M059J (cell line): ENCODE measurements at regions not wholly inside any gene's neighbourhood (a gene's known extent, or its start where the extent isn't known, plus 50 kb on each side); places are given as distances from the start of the nearest gene placed in this dataset.

Experiments
- DNase-seq: peaks from one replicate; pipeline ENCODE4 v3.0.0-alpha.2; 2012; ENCODE audit warnings: low read depth

DNA sequence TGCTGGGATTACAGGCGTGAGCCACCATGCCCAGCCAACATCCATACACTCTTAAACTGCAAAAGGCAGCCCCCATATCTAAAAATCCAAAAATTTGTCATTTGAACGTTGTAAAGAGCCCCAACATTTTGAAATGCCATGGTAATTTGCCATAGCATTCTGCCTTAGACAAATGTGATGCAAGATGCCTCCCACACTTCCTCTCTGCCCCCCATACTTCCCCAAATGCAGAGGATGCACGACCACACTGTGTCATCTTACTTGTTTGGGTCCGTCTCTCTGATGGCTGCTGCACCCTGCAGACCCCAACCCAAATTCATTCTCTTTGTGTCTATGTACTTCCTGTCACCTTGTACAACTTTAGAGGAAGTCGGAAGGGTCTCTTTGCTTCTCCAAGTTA is 1125.6 kb upstream of the AUTS2 start:
- no peak for DNase-seq

DNA sequence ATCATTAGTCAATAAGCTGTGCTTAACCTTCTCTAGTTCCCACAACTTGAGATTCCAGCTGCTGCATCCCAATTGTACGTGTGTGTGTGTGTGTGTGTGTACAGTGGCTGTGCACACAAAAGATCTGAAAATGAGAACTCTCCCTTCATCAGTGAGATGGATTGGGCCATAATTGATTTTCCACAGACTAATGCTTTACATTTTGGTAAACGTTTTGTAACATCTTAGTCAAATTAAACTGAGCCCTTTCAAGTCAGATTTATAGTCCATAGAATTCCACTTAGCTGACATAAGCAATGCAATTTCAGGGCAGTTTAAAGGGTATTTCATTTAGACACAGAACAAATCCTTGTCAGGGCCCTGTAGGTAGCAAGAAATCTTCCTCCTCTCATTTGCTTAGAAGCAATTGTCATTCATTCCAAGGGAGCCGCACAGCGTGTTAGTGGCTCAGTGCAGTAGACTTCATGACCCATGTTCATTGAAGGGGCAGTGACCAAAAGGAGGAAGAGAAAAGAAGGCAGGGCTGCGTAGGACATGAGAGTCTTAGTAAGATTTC is 1123.5 kb upstream of the AUTS2 start:
- no peak for DNase-seq

DNA sequence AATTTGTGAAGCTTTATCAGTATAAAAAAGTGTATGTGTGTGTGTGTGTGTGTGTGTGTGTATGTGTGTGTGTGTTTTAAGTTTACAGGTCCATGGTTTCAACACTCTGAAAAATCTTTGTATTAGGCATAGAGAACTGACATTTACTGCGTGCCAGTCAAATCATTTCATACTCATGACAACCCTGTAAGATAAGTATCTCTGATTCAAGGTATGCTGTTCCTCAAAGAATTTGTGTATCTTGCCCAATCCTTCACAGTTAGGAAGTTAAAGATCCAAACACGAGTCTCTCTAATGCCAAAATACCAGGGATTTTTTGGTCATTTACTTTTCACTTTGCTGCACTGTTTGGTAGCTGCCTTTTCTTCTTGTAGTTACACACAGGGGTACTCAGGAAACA is 1121.3 kb upstream of the AUTS2 start:
- DNase-seq, result peak; percentile 56

DNA sequence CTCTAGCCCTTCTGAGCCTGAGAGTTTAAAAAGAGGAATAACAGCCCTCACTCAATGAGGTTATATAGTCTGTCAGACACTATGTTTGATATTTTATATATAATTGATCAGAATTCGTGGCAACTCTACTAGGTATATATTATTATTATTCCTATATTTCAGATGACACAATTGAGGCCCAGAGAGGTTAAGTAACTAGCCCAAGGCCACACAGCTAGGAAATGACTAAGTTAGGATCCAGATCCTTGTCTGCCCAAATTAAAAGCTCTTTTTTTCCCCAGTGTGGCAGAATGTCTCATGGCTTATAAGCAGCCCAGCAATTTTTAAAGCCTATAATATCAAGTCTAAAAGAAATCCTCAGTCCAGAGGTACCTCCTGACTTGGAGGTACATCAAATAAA is 1119.9 kb upstream of the AUTS2 start:
- no peak for DNase-seq

DNA sequence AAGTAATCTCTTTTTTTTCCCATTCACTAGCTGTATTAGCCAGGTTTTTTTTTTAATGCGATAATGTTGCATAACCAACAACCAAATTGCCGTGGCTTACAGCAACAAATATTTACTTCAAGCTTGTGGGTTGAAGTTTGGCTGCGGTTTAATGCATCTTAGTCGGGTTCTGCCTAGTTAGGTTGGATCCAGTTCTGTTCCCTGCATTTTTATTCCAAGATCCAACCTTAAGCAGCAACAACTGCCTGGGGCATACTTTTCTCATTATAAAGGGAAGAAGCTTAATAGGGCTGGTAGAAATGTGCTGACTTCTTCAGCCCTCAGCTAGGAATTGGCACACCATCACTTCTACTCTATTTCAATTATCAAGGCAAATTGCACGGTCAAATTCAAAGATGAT is 1115.5 kb upstream of the AUTS2 start:
- DNase-seq, result peak; percentile 65

DNA sequence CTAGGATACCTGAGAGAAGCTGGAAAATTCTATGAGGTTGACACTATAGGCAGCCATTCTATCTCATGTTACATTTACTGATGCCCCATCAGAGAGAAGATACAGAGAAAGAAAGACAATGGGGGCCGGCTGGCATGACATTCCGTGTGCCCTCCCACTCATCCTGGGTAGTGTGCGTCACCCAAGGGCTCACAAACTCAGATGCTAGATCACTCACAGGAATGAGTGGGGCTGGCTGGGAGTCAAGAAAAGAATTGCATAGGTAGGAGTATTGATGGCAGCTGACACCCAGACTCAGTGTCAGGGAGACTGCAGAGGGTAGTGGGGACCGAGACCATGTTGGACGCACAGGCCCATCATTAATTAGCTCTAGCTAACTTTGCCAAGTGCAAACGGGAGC is 1113.5 kb upstream of the AUTS2 start:
- no peak for DNase-seq

DNA sequence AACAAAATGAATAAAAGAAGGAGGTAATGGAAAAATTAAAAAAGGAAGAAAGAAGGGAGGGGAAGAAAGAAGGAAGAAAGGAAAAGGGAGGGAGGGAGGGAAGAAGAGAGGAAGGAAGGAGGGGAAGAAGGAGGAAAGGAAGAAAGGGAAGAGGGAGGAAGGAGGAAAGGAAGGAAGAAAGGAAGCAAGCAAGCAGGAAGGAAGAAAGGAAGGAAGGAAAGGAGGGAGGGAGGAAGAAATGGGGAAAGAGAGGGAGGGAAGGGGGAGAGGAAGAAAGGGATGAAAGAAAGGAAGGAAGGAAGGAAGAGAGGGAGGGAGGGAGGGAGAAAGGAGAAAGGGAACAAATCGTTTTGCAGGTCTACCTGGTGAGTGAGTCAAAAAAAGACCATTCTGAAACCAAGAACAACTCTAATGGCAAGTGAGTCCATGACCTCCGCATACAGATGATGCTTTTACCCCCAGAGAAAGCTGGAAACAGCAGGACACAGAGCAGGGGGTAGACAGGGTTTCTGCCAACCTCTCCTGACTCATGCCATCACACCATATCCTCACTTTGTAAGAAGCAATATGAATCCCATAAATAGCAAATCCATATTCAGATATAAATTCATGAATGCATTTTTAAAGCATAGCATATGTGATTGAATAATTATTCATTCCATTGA is 1112.9 kb upstream of the AUTS2 start:
- peak; percentile 59 for DNase-seq

DNA sequence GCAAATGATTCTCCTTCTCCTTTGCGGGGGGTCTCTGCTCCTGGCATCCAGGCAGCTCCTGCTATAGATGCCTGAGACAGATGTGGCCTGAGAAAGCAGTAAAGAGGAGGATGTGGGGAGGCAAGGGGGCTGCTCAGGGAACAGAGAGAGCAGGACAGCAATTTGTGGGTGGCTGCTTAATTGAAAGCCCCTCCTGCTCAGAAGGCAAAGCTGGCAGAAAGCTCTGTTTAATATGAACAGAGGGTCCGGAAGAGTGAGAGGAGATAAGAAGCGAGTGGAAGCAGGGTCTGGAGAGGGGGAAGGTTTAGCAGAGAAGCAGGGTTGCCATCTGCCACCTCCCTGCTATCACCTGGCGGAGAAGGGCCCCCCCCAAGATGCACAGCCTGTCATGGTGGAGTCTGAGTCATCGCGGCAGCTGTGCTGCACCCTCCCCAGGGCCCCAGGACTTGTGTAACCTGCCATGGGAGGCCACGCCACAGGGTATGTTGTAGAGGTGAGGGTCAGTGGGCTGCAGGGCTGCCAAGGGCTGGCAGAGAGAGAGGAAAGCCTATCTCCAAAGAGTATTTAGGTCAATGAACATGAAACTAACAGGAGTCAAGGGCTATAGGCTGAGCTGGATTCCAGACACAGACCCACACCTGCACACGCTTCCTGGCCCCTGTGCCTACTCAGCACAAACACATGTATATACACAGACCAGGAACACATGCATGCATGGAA is 1109.8 kb upstream of the AUTS2 start:
- DNase-seq, result no peak

DNA sequence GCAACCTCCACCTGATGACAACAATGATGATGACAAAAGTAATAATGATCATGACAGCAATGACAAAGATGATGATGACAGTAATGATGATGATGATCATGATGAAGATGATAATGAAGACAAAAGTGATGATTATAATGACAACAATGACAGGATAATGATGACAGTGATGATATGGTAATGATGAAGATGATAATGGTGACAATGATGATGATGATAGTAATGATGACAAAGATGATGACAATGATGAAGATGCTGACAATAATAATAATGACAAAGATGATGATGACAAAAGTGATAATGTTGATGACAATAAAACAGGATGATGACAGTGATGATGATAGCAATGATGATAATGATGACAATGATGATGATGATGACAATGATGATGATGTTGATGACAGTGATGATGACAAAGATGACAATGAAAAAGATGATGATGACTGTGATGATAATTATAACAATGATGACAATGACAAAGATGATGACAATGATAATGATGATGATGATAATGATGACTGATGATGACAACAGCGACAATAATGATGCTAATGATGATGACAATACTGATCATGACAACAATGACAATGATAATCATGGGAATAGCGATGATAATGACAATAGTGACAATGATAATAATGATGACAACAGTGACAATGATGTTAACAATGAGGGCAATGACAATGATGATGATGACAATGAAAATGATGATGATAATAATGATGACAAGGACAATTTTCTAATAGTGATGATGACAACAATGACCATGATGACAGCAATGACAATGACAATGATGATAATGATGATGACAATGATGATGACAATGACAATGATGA is 1106.5 kb upstream of the AUTS2 start:
- DNase-seq, result no peak

DNA sequence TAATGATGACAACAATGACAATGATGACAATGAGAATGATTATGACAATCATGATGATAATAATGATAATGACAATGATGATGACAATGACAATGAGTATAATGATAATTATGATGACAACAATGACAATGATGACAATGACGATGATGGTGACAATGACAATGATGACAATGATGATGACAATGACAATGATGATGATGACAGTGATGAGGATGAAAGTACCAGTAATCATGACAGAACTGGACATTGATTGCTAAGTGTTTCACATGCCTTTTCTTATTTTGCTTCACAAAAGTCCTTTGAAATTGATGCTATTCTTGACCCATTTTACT is 1106.0 kb upstream of the AUTS2 start:
- DNase-seq, result no peak

DNA sequence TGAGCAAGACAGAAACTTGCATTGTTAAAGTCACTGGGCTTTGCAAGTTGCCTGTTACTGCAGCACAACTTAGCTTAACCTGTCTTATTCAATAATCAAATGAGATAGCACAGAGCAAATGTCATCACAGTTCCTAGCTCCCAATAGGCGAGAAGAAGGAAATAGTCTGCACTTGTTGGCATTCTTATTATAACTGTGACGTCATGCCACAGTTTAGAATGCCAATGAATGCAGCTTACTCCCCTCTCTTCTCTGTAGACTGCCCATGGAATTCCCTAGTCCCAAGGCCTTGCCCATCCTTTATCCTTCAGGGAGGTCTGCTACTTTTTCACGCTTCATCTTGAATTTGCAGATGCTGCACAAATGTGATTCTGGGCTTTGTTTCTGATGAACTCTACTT is 1094.9 kb upstream of the AUTS2 start:
- no peak for DNase-seq

DNA sequence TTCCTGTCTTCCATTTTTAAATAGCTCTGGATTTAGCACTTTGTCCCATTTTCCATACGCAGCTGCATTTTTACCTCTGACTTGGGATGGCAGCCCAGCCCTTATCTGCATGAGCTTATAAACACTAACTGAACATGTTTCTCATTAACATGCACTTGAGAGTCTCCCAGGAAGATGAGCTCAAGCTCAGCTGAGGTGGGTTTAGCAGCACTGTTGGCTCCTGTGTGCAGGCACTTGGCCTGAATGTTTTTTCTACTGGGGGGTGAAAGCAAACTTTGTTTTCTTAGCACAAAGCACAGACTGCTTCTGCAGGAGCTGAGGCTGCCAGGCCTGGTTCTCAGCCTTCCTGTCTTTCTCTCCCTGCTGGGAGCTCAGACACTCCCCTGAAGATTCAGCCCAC is 1093.6 kb upstream of the AUTS2 start:
- DNase-seq, result no peak

DNA sequence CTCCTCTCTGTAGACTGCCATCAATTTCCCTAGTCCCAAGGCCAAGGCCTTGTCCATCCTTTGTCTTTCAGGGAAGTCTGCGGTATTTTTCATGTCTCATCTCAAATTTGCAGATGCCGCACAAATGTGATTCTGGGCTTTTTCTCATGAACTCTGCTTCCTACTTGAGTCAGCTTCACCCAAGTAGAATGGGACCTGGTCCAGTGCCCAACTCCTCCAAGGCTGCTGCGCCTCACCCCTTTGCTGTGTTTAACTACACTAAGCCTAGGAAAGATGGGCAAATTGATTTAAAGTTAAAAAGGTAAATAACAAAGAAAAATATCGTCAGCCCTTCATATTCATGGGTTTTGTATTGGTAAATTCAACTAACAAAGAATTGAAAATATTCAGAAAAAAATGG is 1092.6 kb upstream of the AUTS2 start:
- peak; percentile 27 for DNase-seq

DNA sequence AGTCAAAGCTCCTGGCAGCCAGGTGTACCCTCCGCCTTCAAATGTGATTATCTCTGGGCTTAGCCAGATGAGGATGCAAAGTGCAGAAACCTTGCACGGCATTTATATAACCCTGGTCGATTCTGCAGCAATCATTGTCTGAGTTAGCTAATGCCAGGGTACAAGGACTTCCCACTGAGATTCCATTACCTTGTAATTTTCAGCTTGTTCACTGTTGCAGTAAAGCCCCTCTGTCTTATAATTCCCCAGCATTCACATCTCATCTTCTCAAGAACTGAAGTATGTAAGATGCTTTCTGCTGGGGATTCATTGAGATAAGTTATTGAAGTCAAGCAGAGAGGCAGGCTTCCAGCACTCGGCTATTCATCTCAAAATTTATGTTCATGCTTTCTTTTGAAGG is 1090.6 kb upstream of the AUTS2 start:
- no peak for DNase-seq

DNA sequence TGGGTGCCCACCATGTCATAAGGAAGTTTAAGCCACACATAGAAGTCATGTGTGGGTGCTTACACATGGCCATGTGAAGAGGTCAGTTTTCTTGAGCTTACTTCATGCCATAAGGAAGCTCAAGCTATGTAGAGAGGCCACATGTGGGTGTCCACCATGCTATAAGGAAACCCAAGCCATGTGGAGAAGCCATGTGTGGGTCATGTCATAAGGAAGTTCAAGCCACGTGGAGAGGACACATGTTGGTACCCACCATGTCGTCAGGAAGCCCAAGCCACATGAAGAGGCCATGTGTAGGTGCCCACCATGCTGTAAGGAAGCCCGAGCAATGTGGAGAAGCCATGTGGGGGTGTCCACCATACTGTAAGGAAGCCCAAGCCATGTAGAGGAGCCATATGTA is 1089.2 kb upstream of the AUTS2 start:
- DNase-seq, result no peak

DNA sequence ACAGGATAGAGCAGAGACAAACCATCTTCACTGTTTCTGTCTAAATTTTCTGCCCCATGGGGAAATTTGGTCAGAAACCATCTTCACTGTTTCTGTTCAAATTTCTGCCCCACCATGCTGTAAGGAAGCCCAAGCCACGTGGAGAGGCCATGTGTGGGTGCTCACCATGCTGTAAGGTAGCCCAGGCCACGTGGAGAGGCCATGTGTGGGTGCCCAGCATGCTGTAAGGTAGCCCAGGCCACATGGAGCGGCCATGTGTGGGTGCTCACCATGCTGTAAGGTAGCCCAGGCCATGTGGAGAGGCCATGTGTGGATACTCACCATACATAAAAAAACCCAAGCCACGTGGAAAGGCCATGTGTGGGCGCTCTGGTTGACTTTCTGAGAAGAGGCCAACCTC is 1088.7 kb upstream of the AUTS2 start:
- peak; percentile 23 for DNase-seq

DNA sequence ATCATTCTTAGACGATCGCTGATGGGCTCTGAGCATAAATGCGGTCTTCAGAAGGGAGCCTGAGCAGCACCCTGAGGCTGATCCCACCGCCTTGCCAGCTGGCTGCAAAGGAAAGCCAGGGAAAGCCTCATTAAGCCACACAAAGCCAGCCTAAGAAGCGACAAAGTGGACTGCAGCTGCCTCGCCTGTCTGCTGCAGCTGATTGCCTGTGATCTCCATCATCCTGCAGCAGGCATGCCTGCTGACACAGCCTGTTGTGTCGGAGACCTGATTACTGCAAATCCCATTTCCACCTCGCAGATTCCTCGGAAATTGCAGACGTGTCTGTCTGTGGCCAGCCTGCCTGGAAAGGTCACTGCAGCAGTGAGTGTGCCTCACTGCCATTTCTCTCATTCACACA is 1087.0 kb upstream of the AUTS2 start:
- peak; percentile 32 for DNase-seq

DNA sequence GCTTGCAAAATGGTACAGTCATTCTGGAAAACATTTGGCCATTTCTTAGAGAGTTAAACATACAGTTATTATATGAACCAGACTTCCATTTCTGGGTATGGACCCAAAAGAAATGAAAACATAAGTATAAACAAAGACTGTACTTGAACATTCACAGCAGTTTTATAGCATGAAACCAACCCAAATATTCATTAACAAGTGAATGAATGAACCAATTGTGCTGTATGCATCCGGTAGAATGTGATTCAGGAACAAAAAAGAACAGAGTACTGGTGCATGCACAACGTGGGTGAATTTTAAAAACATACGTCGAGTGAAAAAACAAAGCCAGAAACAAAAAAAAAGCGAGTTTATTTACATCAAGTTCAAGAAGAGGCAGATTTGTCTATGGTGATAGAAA is 1085.8 kb upstream of the AUTS2 start:
- no peak for DNase-seq

DNA sequence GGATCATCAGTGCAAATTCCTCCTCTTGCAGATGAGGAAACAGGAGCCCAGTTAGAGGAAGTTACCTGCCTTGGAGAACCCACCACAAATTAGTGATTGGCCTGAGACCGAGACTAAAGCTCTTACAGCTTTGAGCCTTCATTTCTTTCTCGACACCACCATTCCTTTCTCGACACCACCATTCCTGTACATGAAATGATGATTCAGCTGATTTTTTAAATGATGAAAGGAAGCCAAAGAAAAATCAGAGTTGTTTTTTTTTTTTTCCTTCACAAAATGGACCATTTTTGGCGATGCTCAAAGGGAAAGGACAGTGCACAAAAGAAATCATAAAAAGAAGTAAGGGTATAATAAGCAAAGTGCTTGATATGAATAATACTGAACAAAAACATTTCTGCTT is 1080.2 kb upstream of the AUTS2 start:
- no peak for DNase-seq

DNA sequence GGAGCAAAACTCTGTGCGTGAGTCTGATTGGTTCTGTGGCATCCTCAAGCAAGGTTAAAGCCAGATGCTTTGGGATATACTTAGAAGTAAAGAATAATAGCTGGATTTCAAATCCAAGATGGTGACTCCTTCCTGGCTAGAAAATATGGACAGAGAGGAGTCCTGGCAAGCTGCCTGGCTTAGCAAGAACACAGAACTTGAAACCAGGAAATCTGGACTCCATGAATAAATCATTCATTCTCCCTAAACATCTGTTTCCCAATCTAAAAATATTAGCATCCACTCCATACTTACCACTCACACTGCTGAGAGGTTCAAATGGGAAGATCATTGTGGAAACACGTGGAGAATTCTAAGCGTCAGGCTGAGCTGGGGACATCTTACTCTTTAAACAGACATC is 1074.1 kb upstream of the AUTS2 start:
- no peak for DNase-seq

DNA sequence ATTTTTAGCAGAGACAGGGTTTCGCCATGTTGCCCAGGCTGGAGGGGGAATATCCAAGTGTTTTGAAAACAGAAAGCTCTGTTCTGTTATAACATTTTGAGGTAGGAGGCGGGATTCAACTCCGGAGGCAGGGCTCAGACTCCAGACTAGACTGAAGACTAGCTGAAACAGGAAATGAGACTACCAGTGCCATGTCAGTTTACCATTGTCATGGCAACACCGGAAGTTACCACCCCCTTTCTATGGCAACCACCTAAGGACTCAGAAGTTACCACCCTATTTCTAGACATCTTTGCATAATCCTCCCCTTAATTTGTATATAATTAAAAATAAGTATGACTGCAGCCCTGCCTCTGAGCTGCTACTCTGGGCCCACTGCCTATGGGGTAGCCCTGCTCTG is 1069.1 kb upstream of the AUTS2 start:
- peak; percentile 90 for DNase-seq

DNA sequence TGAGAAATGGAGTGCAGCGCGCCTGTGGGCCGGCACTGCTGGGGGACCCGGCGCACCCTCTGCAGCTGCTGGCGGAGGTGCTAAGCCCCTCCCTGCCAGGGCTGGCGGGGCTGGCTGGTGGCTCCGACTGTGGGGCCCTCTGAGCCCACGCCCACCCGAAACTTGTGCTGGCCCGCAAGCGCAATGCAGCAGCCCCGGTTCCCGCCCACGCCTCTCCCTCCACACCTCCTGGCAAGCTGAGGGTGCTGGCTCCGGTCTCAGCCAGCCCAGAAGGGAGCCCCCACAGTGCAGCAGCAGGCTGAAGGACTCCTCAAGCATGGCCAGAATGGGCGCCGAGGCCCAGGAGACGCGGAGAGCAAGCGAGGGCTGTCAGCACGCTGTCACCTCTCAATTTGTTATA is 1063.0 kb upstream of the AUTS2 start:
- DNase-seq, result no peak
